ENCODE measurements at regions not wholly inside any gene's neighbourhood (a gene's known extent, or its start where the extent isn't known, plus 50 kb on each side); places are given as distances from the start of the nearest gene placed in this dataset.
"Not testable (repeated sequence)": the region's sequence is repeated elsewhere in the genome, so short reads cannot be mapped to it uniquely, and the experiment has no call there.

GRCh38 chr16:56019274-56019673 is 144.1 kb upstream of the CES5A start:
- no peak for DNase-seq (ENCODE audit: low read depth, low spot score)

DNA sequence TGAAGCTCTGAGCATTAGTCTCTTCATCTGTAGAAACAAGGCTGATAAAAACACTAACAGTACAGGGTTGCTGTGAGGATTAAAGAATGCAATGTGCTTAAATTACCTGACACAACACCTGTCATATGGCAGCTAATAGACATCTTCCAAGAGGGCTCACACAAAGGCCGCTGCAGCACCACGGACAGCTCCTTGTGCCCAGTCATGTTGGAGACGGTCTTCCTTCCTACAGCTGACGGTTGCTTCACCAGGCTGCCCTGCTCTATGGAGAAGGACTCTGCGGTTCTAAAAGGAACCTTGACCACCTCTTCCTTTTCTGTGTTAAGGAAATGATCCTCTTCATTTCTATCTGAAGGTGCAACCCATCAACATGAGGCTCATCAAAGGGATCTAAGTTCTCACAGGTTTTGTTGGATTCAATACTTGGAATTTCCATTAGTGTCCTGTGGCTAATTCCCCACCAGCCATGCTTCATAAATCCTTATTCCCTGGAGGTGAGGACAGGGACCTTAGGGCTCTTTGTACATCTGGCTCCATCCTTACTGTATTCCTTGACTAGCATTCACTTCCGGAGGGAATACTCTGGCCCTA is 138.9 kb upstream of the CES5A start:
- DNase-seq (ENCODE audit: low read depth, low spot score), result peak; percentile 58

DNA sequence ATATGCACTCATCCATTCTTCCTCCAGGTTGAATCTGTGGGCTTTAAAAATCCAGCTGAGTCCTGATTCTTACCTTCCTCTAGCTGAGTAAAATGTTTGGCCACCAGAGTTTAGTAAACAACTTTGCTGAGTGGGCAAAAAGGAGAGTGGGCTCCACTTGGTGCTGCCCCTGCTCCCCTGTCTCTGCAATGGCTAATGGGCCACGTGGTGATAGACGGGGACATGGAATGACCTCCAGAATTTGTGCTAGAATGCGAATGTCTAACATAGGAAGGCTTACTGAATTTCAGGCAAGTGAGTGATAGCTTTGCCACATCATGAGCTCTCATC is 137.3 kb upstream of the CES5A start:
- DNase-seq (ENCODE audit: low read depth, low spot score), result no peak

DNA sequence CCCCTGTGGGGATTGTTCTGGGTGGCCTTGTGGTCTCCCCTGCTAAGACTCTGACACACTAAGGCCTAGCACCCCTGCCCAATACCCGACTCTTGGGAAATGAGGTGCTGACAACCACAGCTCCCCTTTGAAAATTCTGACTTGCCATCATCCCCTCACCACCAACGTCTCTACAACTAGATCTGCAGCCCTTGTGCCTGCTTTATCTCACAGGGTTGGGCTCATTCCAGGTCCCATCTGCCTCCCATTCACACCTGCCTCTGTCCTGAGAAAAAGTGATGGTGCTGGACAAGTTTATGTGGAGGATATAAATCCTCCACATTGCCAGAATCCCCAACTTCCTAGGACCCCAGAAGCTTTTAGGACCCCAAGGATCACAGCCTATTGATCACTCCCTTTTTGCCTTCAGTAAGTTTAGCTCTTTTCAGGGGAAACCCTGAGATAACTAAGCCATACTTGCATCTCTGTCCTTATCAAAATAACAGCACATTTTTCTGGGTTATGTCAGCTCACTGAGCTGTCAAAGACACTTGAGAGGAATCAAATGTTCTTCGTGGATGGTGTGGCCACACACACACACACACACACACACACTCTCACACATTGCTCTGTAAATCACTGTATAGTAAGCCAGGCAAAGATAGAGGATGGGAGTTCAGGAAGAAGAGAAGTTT is 136.8 kb upstream of the CES5A start:
- DNase-seq (ENCODE audit: low read depth, low spot score), result no peak

DNA sequence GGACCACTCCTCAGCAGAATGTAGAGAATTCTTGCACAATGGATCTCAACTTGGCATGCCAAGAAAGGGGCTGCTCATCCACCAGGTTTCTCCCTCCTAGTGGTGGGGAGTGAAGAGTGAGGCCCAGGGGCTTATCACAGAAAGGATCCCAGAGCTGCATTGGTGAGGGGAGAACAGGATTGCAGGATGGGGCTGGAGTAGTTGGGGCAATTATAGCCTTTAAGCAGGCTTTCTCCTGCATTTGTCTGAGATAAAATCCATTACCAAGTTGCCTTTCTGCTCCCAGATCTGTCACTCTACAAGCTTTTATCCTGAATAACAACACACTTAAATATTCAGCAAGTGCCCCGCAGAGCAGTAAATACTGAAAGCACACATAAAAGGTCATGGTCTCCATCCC is 130.8 kb upstream of the CES5A start:
- no peak for DNase-seq (ENCODE audit: low read depth, low spot score)

- DNase-seq (ENCODE audit: low read depth, low spot score), result no peak
These were observed 124.5 kb upstream of the CES5A start for GRCh38 chr16:55999683-56000082.

GRCh38 chr16:55993088-55993487 is 117.9 kb upstream of the CES5A start:
- DNase-seq (ENCODE audit: low read depth, low spot score), result no peak

GRCh38 chr16:55992551-55992950 is 117.4 kb upstream of the CES5A start:
- DNase-seq (ENCODE audit: low read depth, low spot score), result no peak

DNA sequence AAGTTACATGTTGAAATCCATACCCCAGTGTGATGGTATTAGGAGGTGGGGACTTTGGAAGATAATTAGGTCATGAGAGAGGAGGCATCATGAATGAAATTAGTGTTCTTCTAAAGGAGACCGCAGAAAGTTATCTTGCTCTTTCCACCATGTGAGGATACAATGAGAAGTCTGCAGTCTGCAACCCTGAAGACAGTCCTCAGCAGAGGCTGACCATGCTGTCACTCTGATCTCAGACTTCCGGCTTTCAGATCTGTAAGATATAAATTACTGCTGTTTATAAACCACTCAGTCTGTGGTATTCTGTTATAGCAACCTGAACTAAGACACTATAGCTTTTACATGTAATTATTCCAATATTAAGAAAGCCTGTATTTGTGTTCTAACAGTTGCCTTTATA is 116.7 kb upstream of the CES5A start:
- no peak for DNase-seq (ENCODE audit: low read depth, low spot score)

DNA sequence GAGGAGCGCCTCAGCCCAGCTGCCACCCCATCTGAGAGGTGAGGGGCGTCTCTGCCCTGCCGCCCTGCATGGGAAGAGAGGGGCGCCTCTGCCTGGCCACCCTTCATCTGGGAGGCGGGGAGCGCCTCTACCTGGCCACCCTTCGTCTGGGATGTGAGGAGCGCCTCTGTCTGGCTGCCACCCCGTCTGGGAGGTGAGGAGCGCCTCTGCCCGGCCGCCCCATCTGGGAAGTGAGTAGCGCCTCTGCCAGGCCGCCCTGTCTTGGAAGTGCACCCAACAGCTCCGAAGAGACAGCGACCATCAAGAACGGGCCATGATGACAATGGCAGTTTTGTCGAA is 114.4 kb upstream of the CES5A start:
- DNase-seq (ENCODE audit: low read depth, low spot score), result no peak

GRCh38 chr16:55988850-55989568 is 113.8 kb upstream of the CES5A start:
- not testable (repeated sequence) for DNase-seq (ENCODE audit: low read depth, low spot score)

- no peak for DNase-seq (ENCODE audit: low read depth, low spot score)
These were observed 112.8 kb upstream of the CES5A start for GRCh38 chr16:55988013-55988412.

DNA sequence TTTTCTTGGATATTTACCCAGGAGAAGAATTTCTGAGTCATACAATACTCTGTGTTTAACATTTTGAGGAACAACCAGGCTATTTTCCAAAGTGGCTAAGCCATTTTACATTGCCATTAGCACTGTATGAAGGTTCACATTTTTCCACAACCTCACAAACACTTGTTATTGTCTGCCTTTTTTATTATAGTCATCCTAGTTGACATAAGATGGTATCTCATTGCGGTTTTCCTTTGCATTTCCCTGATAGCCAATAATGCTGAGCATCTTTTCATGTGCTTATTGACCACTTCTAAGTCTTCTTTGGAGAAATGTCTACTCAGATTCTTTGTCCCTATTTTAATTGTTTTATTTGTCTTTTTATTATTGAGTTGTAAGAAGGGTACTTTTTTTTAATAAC is 107.4 kb upstream of the CES5A start:
- no peak for DNase-seq (ENCODE audit: low read depth, low spot score)

DNA sequence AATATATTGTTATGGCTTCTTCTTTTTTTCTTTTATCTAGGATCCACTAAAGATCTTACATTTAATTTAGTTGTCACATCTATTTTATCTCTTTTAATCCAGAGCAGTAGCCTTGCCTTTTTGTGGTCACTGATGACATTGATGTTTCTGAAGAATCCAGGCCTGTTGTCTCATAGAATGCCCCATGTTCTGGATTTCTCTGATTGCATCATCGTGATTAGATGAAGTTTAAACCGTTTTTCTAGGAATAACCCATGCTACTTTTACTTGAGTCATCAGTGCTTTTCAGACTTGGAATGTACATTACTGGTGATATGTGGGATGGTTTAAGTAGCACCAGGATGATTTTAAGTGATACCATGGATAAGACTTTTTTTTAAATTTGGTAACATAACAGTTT is 106.4 kb upstream of the CES5A start:
- no peak for DNase-seq (ENCODE audit: low read depth, low spot score)

DNA sequence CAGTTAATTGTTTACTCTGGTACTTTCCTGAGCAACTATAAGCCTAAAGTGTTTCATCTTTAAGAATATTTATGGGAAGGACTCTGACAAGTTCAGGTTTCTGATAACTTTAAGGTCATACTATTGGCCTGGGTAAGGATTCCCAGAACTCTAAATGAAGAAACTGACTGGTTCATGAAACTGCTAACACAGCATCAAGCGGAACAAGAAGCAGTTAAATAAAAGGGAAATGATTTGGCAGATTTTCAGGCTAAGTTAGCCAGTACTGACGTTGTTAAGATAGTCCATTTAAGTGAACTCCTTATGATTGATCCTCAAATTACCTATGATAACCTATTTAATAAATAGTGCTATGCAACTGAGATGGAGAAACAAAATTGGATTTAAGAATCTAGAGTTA is 101.6 kb upstream of the CES5A start:
- no peak for DNase-seq (ENCODE audit: low read depth, low spot score)

GRCh38 chr16:55971447-55971846 is 96.3 kb upstream of the CES5A start:
- no peak for DNase-seq (ENCODE audit: low read depth, low spot score)

- no peak for DNase-seq (ENCODE audit: low read depth, low spot score)
These were observed 93.0 kb upstream of the CES5A start for GRCh38 chr16:55968221-55968620.

DNA sequence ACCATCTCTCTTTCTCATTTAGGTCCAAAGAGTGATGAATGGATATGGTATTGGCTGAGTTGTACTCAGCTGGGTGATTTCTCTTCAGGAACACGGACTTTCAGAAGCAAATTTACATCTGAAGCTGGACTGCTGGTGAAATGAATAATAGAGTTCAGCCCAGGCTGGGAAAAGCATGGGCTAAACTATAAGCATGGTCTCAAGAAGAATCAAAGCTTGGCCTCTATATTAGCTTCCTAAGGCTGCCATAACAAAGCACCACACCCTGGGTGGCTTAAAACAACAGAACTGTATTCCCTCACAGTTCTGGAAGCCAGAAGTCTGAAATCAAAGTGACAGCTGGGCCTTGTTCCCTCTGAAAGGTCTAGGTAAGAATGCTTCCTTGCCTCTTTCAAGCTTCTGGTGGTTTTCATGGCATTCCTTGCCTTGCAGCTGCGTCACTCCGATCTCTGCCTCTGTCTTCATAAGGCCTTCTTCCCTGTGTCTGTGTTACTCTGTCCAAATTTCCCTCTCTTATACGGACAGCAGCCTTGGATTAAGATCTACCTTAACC is 89.8 kb upstream of the CES5A start:
- DNase-seq (ENCODE audit: low read depth, low spot score), result no peak

GRCh38 chr16:55955845-55956244 is 80.7 kb upstream of the CES5A start:
- no peak for DNase-seq (ENCODE audit: low read depth, low spot score)

DNA sequence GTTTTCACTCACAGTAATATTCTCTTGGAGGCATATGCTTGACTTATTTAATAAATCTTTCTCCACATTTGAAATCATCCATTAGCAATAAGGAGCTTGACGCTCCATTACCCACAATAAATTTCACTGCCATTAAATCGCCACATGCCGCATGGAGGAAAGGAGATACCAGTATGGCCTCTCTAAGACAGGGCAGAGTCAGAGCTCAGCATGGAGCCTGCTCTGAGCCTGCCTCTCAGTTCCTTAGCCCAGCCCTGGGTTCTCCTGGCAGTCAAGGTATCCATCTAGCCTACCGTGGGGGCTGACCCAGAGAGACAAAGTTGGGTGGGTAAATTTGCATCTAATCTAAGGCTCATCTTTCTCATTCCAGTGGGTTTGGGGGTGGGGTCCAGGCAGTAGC is 80.3 kb upstream of the CES5A start:
- DNase-seq (ENCODE audit: low read depth, low spot score), result no peak

DNA sequence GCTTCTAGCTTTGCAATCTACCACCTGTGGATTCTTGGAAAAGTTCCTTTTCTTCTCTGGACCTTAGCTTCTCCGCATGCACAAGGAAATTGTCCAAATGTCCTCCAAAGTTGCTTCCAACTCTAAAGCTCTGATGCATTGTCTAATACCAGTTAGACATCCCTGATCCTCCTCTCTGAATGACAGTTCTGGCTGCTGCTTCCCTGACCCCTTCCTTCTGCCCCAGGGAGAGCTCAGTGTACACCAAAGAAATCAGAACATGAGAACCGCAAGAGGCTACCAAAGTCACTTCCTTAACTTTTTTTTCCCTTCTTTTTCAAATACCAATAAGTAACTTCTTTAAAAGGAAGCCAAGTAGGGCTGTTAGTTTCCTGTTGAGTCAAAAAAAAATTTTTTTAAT is 79.7 kb upstream of the CES5A start:
- no peak for DNase-seq (ENCODE audit: low read depth, low spot score)

DNA sequence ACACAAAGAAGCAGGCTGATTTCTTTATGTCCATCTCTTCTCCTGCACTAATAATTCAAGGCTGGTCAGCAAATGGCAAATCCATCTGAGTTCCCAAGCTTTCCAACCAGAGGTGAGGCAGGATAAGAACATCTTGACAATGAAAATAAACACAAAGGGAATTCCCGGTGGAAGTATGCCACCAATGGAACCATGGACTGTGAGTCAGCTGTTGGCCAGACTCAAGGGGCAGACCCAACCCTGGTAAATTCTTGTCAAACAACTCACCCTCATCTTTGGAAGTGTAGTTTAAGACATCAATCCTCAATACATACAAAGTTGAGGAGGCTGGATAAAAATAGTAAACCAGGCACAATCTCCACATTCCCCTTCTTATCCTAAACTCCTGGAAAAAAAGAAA is 74.3 kb upstream of the CES5A start:
- DNase-seq (ENCODE audit: low read depth, low spot score), result peak; percentile 69

- no peak for DNase-seq (ENCODE audit: low read depth, low spot score)
These were observed 73.1 kb upstream of the CES5A start for GRCh38 chr16:55948230-55948629.
